ENCODE measurements at regions not wholly inside any gene's neighbourhood (a gene's known extent, or its start where the extent isn't known, plus 50 kb on each side); places are given as distances from the start of the nearest gene placed in this dataset.

DNA sequence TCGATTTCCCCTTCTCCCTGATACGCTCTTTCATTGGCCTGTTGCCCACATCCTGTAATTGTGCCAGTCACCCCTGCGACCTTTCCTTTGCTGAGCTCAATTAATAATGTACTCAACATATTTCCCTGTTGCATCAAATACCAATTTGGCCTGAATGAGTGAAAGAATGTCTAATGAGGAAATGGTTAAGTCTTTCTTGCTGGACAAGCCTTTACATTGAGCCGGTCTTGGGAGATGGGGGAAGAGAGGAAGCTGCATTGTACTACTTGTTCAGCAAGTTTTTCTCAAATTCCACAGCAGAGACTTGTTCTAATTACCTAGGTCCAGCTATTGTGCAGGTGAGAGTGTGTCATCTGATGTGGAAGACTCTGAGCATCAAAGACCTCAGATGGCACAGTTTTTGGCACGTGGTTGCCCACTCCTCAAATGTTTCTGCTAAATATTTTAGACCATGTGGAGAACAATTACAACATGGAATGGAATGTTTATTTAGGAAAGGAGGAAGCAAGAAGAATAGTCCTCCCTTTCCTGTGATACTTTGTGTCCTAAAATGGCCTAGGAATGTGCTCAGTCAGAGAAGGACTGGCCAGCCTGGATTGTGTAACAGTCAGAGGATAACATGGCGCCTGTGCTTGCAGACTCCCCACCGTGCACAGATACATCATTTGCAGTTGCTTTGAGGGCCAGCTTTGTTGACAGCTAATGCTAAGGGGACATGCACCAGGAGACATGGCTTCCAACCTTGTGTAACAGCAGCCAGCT, 129.5 kb upstream of the E2F8 start:
- TF ChIP-seq, protein P1, sequence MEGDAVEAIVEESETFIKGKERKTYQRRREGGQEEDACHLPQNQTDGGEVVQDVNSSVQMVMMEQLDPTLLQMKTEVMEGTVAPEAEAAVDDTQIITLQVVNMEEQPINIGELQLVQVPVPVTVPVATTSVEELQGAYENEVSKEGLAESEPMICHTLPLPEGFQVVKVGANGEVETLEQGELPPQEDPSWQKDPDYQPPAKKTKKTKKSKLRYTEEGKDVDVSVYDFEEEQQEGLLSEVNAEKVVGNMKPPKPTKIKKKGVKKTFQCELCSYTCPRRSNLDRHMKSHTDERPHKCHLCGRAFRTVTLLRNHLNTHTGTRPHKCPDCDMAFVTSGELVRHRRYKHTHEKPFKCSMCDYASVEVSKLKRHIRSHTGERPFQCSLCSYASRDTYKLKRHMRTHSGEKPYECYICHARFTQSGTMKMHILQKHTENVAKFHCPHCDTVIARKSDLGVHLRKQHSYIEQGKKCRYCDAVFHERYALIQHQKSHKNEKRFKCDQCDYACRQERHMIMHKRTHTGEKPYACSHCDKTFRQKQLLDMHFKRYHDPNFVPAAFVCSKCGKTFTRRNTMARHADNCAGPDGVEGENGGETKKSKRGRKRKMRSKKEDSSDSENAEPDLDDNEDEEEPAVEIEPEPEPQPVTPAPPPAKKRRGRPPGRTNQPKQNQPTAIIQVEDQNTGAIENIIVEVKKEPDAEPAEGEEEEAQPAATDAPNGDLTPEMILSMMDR (conservative IDR thresholded peaks at IDR 0.05; ENCODE audit: low read depth, low read length): no peak
- no peak for TF ChIP-seq MXI1 (IDR thresholded peaks at IDR 0.05; ENCODE audit: borderline replicate concordance, low read depth, low read length)
- no peak for TF ChIP-seq RAD21 (IDR thresholded peaks at IDR 0.05; ENCODE audit: low read length)
- TF ChIP-seq MAFK (IDR thresholded peaks at IDR 0.05; ENCODE audit: low read depth, low read length): no peak
- no peak for TF ChIP-seq RCOR1 (IDR thresholded peaks at IDR 0.05; ENCODE audit: insufficient replicate concordance, low read length)
- TF ChIP-seq MAZ (IDR thresholded peaks at IDR 0.05; ENCODE audit: borderline replicate concordance, low read depth, low read length): no peak
- TF ChIP-seq POLR2A (IDR thresholded peaks at IDR 0.05; ENCODE audit: low read depth, low read length): no peak
- no peak for TF ChIP-seq RFX5 (IDR thresholded peaks at IDR 0.05; ENCODE audit: low read depth, low read length)
- TF ChIP-seq, protein P2, sequence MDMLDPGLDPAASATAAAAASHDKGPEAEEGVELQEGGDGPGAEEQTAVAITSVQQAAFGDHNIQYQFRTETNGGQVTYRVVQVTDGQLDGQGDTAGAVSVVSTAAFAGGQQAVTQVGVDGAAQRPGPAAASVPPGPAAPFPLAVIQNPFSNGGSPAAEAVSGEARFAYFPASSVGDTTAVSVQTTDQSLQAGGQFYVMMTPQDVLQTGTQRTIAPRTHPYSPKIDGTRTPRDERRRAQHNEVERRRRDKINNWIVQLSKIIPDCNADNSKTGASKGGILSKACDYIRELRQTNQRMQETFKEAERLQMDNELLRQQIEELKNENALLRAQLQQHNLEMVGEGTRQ (IDR thresholded peaks at IDR 0.05; ENCODE audit: low read depth, low read length): no peak
- peak; percentile 81 for TF ChIP-seq CEBPB (IDR thresholded peaks at IDR 0.05; ENCODE audit: low read depth, low read length)
- no peak for TF ChIP-seq SMC3 (IDR thresholded peaks at IDR 0.05; ENCODE audit: low read depth, low read length)
- TF ChIP-seq FOS (IDR thresholded peaks at IDR 0.05; ENCODE audit: low read depth, low read length): no peak
- TF ChIP-seq BHLHE40 (IDR thresholded peaks at IDR 0.05; ENCODE audit: low read depth, low read length): no peak
- TF ChIP-seq, protein P3, sequence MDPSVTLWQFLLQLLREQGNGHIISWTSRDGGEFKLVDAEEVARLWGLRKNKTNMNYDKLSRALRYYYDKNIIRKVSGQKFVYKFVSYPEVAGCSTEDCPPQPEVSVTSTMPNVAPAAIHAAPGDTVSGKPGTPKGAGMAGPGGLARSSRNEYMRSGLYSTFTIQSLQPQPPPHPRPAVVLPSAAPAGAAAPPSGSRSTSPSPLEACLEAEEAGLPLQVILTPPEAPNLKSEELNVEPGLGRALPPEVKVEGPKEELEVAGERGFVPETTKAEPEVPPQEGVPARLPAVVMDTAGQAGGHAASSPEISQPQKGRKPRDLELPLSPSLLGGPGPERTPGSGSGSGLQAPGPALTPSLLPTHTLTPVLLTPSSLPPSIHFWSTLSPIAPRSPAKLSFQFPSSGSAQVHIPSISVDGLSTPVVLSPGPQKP (IDR thresholded peaks at IDR 0.05; ENCODE audit: borderline replicate concordance, low read depth, low read length): no peak
